ENCODE measurements at regions not wholly inside any gene's neighbourhood (a gene's known extent, or its start where the extent isn't known, plus 50 kb on each side); places are given as distances from the start of the nearest gene placed in this dataset.
A peak's percentile ranks its signal among the peaks of the same experiment; 100 is the strongest.

DNA sequence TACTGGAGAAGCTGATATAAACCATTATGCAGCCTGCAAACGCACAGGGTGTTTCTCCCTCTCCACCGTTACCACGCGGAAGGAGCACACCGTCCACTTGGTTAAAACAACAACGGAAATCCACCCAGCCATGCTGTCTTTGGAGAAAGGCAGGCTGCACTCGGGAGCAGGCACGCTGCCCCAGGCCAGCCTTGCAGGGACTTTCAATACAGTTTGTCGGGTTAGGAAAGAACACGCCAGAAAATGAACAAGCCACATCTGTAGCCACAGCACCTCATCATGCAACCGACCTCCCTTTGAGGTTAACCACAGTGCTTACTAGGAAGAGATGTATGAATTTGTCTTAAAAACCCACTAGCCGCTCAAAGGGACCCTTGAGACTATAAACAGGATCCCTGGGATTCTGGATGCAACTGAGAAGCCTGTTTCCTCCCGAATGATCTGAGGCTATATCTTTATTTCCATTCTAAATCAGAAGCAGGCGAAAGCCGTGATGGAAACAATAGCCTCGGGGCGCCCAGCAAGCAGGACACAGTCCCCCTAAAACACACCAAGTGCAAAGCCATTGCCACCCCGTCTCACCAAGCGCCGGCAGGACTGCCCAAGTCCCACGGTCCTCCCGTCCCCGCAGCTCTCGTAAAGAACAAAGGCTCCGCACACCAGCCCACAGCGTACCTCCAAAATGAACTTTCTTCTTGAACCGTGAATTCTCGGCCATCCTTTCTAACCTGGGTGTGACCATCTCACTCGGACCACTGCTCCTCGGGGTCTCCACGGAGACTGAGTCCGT is 318.9 kb downstream of the CTTN start:
- Mint-ChIP-seq H3K27me3 (ENCODE audit: low read depth, unreplicated experiment) (peaks cover 77% of the 10 kb centered on the region), H3K4me3 (ENCODE audit: unreplicated experiment) (no peak overlapping the region), H3K36me3 (ENCODE audit: low read depth, unreplicated experiment) (no peaks in the 10 kb centered on the region), H3K9me3 (ENCODE audit: unreplicated experiment) (peaks cover 3% of the 10 kb centered on the region), H3K27ac (ENCODE audit: unreplicated experiment) (no peak overlapping the region), H3K4me1 (ENCODE audit: low read depth, unreplicated experiment) (no peaks in the 10 kb centered on the region)
- no peaks in the 10 kb centered on the region for H3K4me1 ChIP-seq (ENCODE audit: insufficient read depth, low read length)
- no peaks in the 10 kb centered on the region for H4K20me1 ChIP-seq (ENCODE audit: insufficient read depth, low read length)
- H3K9me3 ChIP-seq (ENCODE audit: insufficient read depth, low read depth, low read length): no peaks in the 10 kb centered on the region
- H3K4me2 ChIP-seq (ENCODE audit: low read length): peak overlapping the region; percentile 5
- FAIRE-seq (no peak), DNase-seq (ENCODE audit: low read depth) (peak; percentile 20)
- no peak overlapping the region for H3K9ac ChIP-seq (ENCODE audit: low read length)
- no peaks in the 10 kb centered on the region for H3K36me3 ChIP-seq (ENCODE audit: insufficient read depth, low read length)
- no peak for TF ChIP-seq EZH2 (IDR thresholded peaks at IDR 0.05; ENCODE audit: insufficient read depth, low read length)
- TF ChIP-seq, protein P1, sequence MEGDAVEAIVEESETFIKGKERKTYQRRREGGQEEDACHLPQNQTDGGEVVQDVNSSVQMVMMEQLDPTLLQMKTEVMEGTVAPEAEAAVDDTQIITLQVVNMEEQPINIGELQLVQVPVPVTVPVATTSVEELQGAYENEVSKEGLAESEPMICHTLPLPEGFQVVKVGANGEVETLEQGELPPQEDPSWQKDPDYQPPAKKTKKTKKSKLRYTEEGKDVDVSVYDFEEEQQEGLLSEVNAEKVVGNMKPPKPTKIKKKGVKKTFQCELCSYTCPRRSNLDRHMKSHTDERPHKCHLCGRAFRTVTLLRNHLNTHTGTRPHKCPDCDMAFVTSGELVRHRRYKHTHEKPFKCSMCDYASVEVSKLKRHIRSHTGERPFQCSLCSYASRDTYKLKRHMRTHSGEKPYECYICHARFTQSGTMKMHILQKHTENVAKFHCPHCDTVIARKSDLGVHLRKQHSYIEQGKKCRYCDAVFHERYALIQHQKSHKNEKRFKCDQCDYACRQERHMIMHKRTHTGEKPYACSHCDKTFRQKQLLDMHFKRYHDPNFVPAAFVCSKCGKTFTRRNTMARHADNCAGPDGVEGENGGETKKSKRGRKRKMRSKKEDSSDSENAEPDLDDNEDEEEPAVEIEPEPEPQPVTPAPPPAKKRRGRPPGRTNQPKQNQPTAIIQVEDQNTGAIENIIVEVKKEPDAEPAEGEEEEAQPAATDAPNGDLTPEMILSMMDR (IDR thresholded peaks at IDR 0.05; ENCODE audit: insufficient read depth, low read depth, low read length): no peak
- no peak overlapping the region for H3K27ac ChIP-seq (ENCODE audit: low read depth, low read length)
- peaks cover 42% of the 10 kb centered on the region for H3K27me3 ChIP-seq (ENCODE audit: insufficient read depth, low read length)
- no peak overlapping the region for H2AFZ ChIP-seq (ENCODE audit: low read depth, low read length)
- H3K79me2 ChIP-seq (ENCODE audit: insufficient read depth, low read length): no peaks in the 10 kb centered on the region
- no peak overlapping the region for H3K4me3 ChIP-seq (ENCODE audit: insufficient read depth, low read depth, low read length)

DNA sequence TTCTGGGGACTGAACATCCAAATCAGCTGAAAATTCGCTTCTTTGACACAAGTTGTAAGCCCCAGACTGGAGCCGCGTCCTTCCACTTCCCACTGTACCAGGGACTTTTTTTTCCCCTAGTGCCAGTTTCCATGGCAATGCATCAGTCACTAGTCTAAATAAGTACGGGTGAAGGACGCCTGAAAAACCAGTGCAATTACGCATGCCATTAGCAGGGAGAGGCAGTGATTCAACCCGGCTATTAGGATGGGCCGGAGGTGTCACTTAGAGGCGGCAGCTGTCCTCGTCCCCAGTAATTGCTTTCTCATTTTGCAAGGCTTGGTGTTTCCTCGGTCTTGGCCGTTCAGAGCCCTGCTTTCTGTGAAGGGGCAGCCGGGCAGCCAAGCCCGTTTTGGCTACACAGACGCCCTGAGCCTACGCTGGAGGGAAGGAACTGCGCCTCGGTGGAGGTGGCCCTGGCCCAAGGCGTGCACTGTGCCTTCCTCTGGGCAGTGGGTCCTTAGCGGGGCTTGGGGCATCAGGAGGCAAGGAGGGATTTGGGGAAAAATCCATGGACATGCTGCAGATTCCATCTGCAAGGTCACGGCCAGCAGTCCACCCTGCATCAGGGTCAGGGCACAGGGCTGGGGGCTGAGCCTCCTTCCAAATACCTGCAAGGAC is 319.7 kb downstream of the CTTN start:
- no peak for FAIRE-seq
- no peaks in the 10 kb centered on the region for H3K9me3 ChIP-seq (ENCODE audit: insufficient read depth, low read depth, low read length)

More for the DNA sequence above, 319.7 kb downstream of the CTTN start:
- Histone ChIP-seq H3K36me3 (ENCODE audit: insufficient read depth, low read length) (no peaks in the 10 kb centered on the region), H3K4me2 (ENCODE audit: low read length) (no peak overlapping the region), H3K27me3 (ENCODE audit: insufficient read depth, low read length) (peaks cover 38% of the 10 kb centered on the region), H3K27ac (ENCODE audit: low read depth, low read length) (no peak overlapping the region), H3K4me1 (ENCODE audit: insufficient read depth, low read length) (no peaks in the 10 kb centered on the region), H3K9ac (ENCODE audit: low read length) (no peak overlapping the region), H2AFZ (ENCODE audit: low read depth, low read length) (no peak overlapping the region), H3K79me2 (ENCODE audit: insufficient read depth, low read length) (no peaks in the 10 kb centered on the region), H3K4me3 (ENCODE audit: insufficient read depth, low read depth, low read length) (no peak overlapping the region), H4K20me1 (ENCODE audit: insufficient read depth, low read length) (no peaks in the 10 kb centered on the region)
- Mint-ChIP-seq H3K4me3 (ENCODE audit: unreplicated experiment) (no peak overlapping the region), H3K27me3 (ENCODE audit: low read depth, unreplicated experiment) (peaks cover 76% of the 10 kb centered on the region), H3K4me1 (ENCODE audit: low read depth, unreplicated experiment) (no peaks in the 10 kb centered on the region), H3K27ac (ENCODE audit: unreplicated experiment) (no peak overlapping the region), H3K36me3 (ENCODE audit: low read depth, unreplicated experiment) (no peaks in the 10 kb centered on the region), H3K9me3 (ENCODE audit: unreplicated experiment) (peaks cover 3% of the 10 kb centered on the region)
- TF ChIP-seq, protein P1 (IDR thresholded peaks at IDR 0.05; ENCODE audit: insufficient read depth, low read depth, low read length): no peak
- TF ChIP-seq EZH2 (IDR thresholded peaks at IDR 0.05; ENCODE audit: insufficient read depth, low read length): no peak
- DNase-seq (ENCODE audit: low read depth): no peak
